Adrenal gland (tissue), 9 donors: ENCODE measurements at regions not wholly inside any gene's neighbourhood (a gene's known extent, or its start where the extent isn't known, plus 50 kb on each side); places are given as distances from the start of the nearest gene placed in this dataset.

Source experiments
- DNase-seq, 7 donors: peaks; one replicate each; pipeline ENCODE4 v3.0.0-alpha.2; 2019 to 2020
- H3K27ac ChIP-seq, 5 donors: fragments of 200-600 bp; sonication (generic) in 4 of 5; 1 replicate in 3 of 5; 2 replicates in 2 of 5; pipeline versions ENCODE4 v1.5.1 to v1.8.0; 2016 to 2020; ENCODE audit warnings: mild to moderate bottlenecking in 1 of 5
- H3K27me3 ChIP-seq: fragments of 200-600 bp; 2 replicates; pipeline ENCODE4 v1.8.0; 2021
- H3K36me3 ChIP-seq, 2 donors: fragments of 200-600 bp; replicated peaks in 1 of 2; 1 replicate in 1 of 2; 2 replicates in 1 of 2; pipeline versions ENCODE4 v1.5.1 to v1.8.0; 2018 to 2022
- H3K4me1 ChIP-seq, 2 donors: fragments of 200-600 bp; replicated peaks in 1 of 2; 1 replicate in 1 of 2; 2 replicates in 1 of 2; pipeline versions ENCODE4 v1.5.1 to v1.8.0; 2018 to 2021
- H3K4me3 ChIP-seq, 4 donors: fragments of 200-600 bp; sonication (generic) in 3 of 4; one replicate each; pipeline ENCODE4 v1.5.1; 2016 to 2018
- H3K9me3 ChIP-seq, 3 donors: fragments of 200-600 bp; sonication (generic) in 1 of 3; replicated peaks in 1 of 3; 1 replicate in 2 of 3; 2 replicates in 1 of 3; pipeline versions ENCODE4 v1.5.1 to v1.8.0; 2016 to 2021
- POLR2A ChIP-seq, 2 donors: fragments of 450-650 bp; IDR thresholded peaks; one replicate each; pipeline ENCODE4 v1.6.1; 2017; ENCODE audit warnings: antibody characterized with exemption in 2 of 2, mild to moderate bottlenecking in 2 of 2, moderate library complexity in 1 of 2
- WGBS, 4 donors: extraction: QIAGEN DNeasy Blood & Tissue Kit in 2 of 4; methylation state at CpG; one replicate each; pipeline versions ENCODE4 v1.1.5 to v1.1.7; 2013 to 2017; 5-methylcytosine and 5-hydroxymethylcytosine counted together
- intact Hi-C, 2 donors: fragments of 100-400 bp; cut with DNase I; formaldehyde crosslinking; loops; one replicate each; pipeline versions ENCODE4 v1.14.1 to v1.15.0; 2022 to 2023
- TF ChIP-seq, protein P1 (sequence below), 6 experiments: fragments of 450-650 bp in 4 of 6; fragments of 200-600 bp in 2 of 6; sonication (generic) in 1 of 6; IDR thresholded peaks; 1 replicate in 5 of 6; 2 replicates in 1 of 6; pipeline versions ENCODE4 v1.5.1 to v1.8.0; 2016 to 2021; ENCODE audit warnings: antibody characterized with exemption in 6 of 6, mild to moderate bottlenecking in 2 of 6, moderate library complexity in 1 of 6
- donor health status: healthy with polysubstance abuse.
- donor health status: Bipolar disorder and iron deficiency.
- donor health status: DM: yes; HTN: yes; CAD: no.
- donor health status: DM: no; HTN: no; CAD: no.
- donor health status: DM: no; HTN: no; CAD: no.

DNA sequence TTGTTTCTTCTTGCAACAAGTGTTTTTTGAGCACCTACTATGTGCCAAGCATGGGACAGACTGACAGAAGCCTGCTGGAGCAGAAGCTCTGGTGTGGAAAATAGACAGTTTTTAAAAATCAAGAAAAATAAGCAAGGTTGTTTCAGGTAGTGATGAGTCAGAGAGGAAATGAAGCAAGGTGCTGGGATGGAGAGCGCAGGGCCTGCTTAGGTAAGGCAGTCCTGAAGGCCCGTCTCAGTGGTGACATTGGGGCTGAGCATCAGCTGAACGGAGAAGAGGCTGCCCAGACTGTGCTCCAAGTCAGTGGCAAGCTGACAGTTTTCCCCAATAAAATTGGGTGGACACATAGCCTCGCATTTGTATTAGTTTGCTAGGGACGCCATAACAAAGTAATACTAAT, 263.6 kb downstream of the SS18 start:
- DNase-seq = no peak
- 81 to 96% (median 91%) methylated on average over 5 of the region's 5 CpGs for WGBS, 4 donors
- Histone ChIP-seq H3K4me3 (no peak overlapping the region), H3K4me1 (peaks cover 11 to 13% of the 10 kb centered on the region in 2 donors), H3K27me3 (no peaks in the 10 kb centered on the region), H3K27ac (no peak overlapping the region), H3K36me3 (no peaks in the 10 kb centered on the region), H3K9me3 (no peaks in the 10 kb centered on the region)
- no peak for TF ChIP-seq POLR2A (IDR thresholded peaks at IDR 0.05)
- TF ChIP-seq, protein P1, sequence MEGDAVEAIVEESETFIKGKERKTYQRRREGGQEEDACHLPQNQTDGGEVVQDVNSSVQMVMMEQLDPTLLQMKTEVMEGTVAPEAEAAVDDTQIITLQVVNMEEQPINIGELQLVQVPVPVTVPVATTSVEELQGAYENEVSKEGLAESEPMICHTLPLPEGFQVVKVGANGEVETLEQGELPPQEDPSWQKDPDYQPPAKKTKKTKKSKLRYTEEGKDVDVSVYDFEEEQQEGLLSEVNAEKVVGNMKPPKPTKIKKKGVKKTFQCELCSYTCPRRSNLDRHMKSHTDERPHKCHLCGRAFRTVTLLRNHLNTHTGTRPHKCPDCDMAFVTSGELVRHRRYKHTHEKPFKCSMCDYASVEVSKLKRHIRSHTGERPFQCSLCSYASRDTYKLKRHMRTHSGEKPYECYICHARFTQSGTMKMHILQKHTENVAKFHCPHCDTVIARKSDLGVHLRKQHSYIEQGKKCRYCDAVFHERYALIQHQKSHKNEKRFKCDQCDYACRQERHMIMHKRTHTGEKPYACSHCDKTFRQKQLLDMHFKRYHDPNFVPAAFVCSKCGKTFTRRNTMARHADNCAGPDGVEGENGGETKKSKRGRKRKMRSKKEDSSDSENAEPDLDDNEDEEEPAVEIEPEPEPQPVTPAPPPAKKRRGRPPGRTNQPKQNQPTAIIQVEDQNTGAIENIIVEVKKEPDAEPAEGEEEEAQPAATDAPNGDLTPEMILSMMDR (IDR thresholded peaks at IDR 0.05) = no peak
- intact Hi-C loops = no loop called here

DNA sequence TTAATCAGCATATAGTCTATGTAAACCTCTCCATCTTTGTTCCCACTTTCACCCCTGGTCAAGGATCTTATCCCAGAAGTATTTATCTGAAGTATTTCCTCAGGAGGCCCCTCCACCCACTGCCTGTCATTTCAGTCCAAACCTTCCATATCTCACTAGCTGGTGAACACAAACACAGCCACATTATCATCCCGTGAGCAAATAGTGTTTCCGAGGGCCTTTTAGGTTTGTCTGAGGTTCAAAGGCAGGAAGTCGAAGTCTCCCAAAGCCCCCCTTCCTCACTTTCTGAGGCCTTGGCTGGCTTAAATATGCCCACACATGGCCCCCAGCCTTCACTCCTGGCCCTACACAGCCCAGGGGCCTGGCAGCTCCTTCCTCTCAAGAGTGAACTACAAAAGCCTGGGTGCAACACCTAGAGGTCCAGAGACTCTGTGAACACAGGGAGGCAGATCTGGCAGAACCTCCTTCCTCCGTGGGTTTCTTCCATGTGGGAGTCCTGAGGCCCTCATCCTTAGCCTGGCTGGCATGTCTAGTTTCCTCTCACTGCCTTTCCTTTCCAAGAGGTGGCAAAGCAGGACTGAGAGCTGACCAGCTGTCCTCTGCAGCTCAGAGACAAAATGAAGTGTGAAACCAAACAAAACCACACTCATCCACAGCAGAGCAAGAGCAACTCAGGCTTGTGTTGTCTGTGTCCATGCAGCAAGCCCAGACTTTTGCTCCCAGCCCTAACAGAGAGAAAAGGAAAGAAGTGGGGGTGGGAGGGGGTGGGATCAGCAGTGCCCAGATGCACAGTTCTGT, 264.2 kb downstream of the SS18 start:
- TF ChIP-seq, protein P1 (IDR thresholded peaks at IDR 0.05) = no peak
- TF ChIP-seq POLR2A (IDR thresholded peaks at IDR 0.05) = no peak
- H3K4me1 ChIP-seq = peaks cover 5 to 6% of the 10 kb centered on the region in 2 donors
- H3K27ac ChIP-seq = no peak overlapping the region
- H3K9me3 ChIP-seq = no peaks in the 10 kb centered on the region
- no peaks in the 10 kb centered on the region for H3K27me3 ChIP-seq
- 81 to 88% (median 85%) methylated on average over 4 of the region's 4 CpGs for WGBS, 4 donors
- intact Hi-C loops = no loop called here
- H3K4me3 ChIP-seq = no peak overlapping the region
- no peaks in the 10 kb centered on the region for H3K36me3 ChIP-seq
- no peak for DNase-seq

DNA sequence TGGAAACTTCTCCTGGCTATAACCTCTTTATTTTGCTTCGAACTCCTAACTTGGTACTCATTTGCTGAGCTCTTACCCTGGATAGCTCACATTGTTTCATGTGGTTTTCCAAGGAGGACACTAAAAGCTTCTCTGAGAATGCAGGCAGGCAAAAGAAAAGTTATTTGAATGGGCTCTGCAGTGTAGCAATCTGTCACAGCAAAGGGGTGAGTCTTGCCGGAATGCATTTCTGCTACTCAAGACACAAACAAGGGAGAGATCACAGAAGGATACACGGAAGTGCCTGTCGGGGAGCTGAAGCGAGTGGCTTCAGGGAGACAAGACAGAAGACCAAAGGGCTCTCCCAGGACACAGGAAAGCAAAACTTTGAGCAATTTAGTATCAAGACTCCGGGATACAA, 265.4 kb downstream of the SS18 start:
- TF ChIP-seq, protein P1 (IDR thresholded peaks at IDR 0.05) = no peak
- no peak for TF ChIP-seq POLR2A (IDR thresholded peaks at IDR 0.05)
- 61 to 76% (median 72%) methylated on average over 6 of the region's 6 CpGs for WGBS, 4 donors
- Histone ChIP-seq H3K36me3 (no peaks in the 10 kb centered on the region), H3K9me3 (no peaks in the 10 kb centered on the region), H3K27me3 (no peaks in the 10 kb centered on the region), H3K4me3 (no peak overlapping the region), H3K4me1 (no peaks in the 10 kb centered on the region), H3K27ac (no peak overlapping the region)
- intact Hi-C loops = no loop called here
- DNase-seq = no peak

DNA sequence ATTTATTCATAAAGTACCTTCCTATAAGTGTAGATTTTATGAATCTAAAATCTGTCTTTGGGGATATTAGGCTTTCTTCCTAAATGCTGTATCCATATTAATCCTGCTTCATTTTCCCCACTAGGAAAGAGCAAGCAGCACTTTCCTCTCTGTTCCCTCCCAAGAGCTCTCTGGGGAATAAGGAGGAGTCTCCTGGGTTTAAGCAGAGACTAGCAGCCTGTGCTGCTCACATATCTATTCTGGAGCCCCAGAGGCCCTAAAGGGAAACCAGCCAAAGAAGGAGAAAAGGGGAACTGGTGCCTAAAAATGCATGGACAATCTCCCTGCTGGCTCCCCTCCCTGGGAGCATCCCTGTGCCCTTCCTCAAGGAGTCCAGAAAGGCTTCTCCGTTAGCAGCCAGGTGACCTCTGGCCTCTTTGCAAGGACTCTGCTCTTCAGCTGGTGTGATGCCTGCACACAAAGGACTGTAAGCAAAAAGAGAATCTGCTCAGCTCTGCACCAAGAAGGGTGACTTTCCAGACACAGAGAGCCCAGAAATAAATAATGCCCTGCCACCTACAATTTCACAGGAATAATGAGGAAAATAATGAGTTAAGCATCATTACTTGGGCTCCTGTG, 270.6 kb downstream of the SS18 start:
- Histone ChIP-seq H3K27ac (no peak overlapping the region), H3K36me3 (no peaks in the 10 kb centered on the region), H3K4me3 (no peak overlapping the region), H3K4me1 (no peaks in the 10 kb centered on the region), H3K27me3 (no peaks in the 10 kb centered on the region), H3K9me3 (no peaks in the 10 kb centered on the region)
- intact Hi-C loops = no loop called here
- TF ChIP-seq, protein P1 (IDR thresholded peaks at IDR 0.05) = no peak
- no peak for TF ChIP-seq POLR2A (IDR thresholded peaks at IDR 0.05)
- DNase-seq = no peak
- WGBS, 4 donors = 57 to 83% (median 63%) methylated on average over 1 of the region's 1 CpG
